ENCODE measurements at regions not wholly inside any gene's neighbourhood (a gene's known extent, or its start where the extent isn't known, plus 50 kb on each side); places are given as distances from the start of the nearest gene placed in this dataset.

DNA sequence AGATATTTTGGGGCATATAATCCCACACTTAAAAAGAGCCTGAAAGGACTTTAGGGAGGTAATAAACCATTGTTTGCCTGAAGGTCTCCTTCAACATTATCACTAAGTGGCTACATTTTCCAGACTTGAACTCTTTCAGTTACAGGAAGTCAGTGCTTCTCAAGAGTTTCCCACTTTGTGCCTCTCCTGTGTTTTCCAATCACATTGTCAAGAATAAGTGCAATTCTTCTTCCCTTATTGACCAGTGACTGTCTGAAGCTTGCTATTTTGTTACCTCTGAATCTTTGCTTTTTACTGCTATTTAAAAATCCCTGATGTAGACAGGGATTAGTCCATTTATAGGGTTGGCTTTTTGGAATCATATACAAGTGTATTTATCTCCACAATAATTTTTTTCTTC, 346.7 kb upstream of the ANKRD30A start:
- TF ChIP-seq, protein P1, sequence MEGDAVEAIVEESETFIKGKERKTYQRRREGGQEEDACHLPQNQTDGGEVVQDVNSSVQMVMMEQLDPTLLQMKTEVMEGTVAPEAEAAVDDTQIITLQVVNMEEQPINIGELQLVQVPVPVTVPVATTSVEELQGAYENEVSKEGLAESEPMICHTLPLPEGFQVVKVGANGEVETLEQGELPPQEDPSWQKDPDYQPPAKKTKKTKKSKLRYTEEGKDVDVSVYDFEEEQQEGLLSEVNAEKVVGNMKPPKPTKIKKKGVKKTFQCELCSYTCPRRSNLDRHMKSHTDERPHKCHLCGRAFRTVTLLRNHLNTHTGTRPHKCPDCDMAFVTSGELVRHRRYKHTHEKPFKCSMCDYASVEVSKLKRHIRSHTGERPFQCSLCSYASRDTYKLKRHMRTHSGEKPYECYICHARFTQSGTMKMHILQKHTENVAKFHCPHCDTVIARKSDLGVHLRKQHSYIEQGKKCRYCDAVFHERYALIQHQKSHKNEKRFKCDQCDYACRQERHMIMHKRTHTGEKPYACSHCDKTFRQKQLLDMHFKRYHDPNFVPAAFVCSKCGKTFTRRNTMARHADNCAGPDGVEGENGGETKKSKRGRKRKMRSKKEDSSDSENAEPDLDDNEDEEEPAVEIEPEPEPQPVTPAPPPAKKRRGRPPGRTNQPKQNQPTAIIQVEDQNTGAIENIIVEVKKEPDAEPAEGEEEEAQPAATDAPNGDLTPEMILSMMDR (IDR thresholded peaks at IDR 0.05; ENCODE audit: control extremely low read depth in 1 of 3, insufficient read depth in 1 of 3, low read depth in 1 of 3, low read length in 3 of 3), result no peak
- TF ChIP-seq JUN (IDR thresholded peaks at IDR 0.05; ENCODE audit: low read depth, low read length) (no peak), EP300 (IDR thresholded peaks at IDR 0.05; ENCODE audit: borderline replicate concordance in 1 of 2, low read depth in 2 of 2, low read length in 2 of 2) (no peak), POLR2AphosphoS5 (IDR thresholded peaks at IDR 0.05; ENCODE audit: low read depth, low read length) (no peak), MAFK (IDR thresholded peaks at IDR 0.05; ENCODE audit: low read depth, low read length) (no peak)
- TF ChIP-seq, protein P2, sequence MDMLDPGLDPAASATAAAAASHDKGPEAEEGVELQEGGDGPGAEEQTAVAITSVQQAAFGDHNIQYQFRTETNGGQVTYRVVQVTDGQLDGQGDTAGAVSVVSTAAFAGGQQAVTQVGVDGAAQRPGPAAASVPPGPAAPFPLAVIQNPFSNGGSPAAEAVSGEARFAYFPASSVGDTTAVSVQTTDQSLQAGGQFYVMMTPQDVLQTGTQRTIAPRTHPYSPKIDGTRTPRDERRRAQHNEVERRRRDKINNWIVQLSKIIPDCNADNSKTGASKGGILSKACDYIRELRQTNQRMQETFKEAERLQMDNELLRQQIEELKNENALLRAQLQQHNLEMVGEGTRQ (IDR thresholded peaks at IDR 0.05; ENCODE audit: low read length), result no peak
